Astrocyte (in vitro differentiated cells and primary cell): ENCODE measurements at regions not wholly inside any gene's neighbourhood (a gene's known extent, or its start where the extent isn't known, plus 50 kb on each side); places are given as distances from the start of the nearest gene placed in this dataset.

ENCODE experiments used
- DNase-seq: peaks from one replicate; pipeline ENCODE4 v3.0.0-alpha.2; 2010; ENCODE audit warnings: low read depth
- FAIRE-seq: peaks from 2 replicates; lab custom pipeline; 2011; peaks lifted over from hg19 to GRCh38; lab: Jason Lieb, UNC
- H2AFZ ChIP-seq: 2 replicates; pipeline ENCODE4 v1.6.0; 2012; ENCODE audit warnings: low read depth, low read length, inconsistent platforms
- H3K27ac ChIP-seq: 2 replicates; pipeline ENCODE4 v1.5.1; 2011; ENCODE audit warnings: low read depth, low read length, inconsistent platforms
- H3K27me3 ChIP-seq: 2 replicates; pipeline ENCODE4 v1.6.0; 2011; ENCODE audit warnings: low read length, inconsistent platforms; ENCODE audit not compliant: insufficient read depth
- H3K36me3 ChIP-seq: 2 replicates; pipeline ENCODE4 v1.5.1; 2011; ENCODE audit warnings: low read length, inconsistent platforms; ENCODE audit not compliant: insufficient read depth
- H3K4me1 ChIP-seq: 2 replicates; pipeline ENCODE4 v1.5.1; 2011; ENCODE audit warnings: low read length, inconsistent platforms; ENCODE audit not compliant: insufficient read depth
- H3K4me2 ChIP-seq: 2 replicates; pipeline ENCODE4 v1.6.0; 2012; ENCODE audit warnings: low read length, inconsistent platforms
- H3K4me3 ChIP-seq: 2 replicates; pipeline ENCODE4 v1.5.1; 2011; ENCODE audit warnings: low read depth, mild to moderate bottlenecking, low read length, inconsistent platforms; ENCODE audit not compliant: insufficient read depth
- H3K79me2 ChIP-seq: 2 replicates; pipeline ENCODE4 v1.6.0; 2012; ENCODE audit warnings: mild to moderate bottlenecking, low read length, inconsistent platforms; ENCODE audit not compliant: insufficient read depth
- H3K9ac ChIP-seq: 2 replicates; pipeline ENCODE4 v1.6.0; 2012; ENCODE audit warnings: mild to moderate bottlenecking, low read length, inconsistent platforms
- H3K9me3 ChIP-seq: 2 replicates; pipeline ENCODE4 v1.5.1; 2012; ENCODE audit warnings: low read depth, mild to moderate bottlenecking, low read length, inconsistent platforms; ENCODE audit not compliant: insufficient read depth
- H4K20me1 ChIP-seq: 2 replicates; pipeline ENCODE4 v1.6.0; 2012; ENCODE audit warnings: low read length, inconsistent platforms; ENCODE audit not compliant: insufficient read depth
- H3K27ac Mint-ChIP-seq: one replicate; pipeline ENCODE4 v1.8.0; 2021; ENCODE audit warnings: mild to moderate bottlenecking, mixed read lengths; ENCODE audit not compliant: unreplicated experiment
- H3K27me3 Mint-ChIP-seq: one replicate; pipeline ENCODE4 v1.8.0; 2021; ENCODE audit warnings: low read depth, mixed read lengths; ENCODE audit not compliant: unreplicated experiment
- H3K36me3 Mint-ChIP-seq: one replicate; pipeline ENCODE4 v1.8.0; 2021; ENCODE audit warnings: low read depth, mixed read lengths; ENCODE audit not compliant: unreplicated experiment
- H3K4me1 Mint-ChIP-seq: one replicate; pipeline ENCODE4 v1.8.0; 2021; ENCODE audit warnings: low read depth, mixed read lengths; ENCODE audit not compliant: unreplicated experiment
- H3K4me3 Mint-ChIP-seq: one replicate; pipeline ENCODE4 v1.8.0; 2021; ENCODE audit warnings: mild to moderate bottlenecking, moderate library complexity, mixed read lengths; ENCODE audit not compliant: unreplicated experiment
- H3K9me3 Mint-ChIP-seq: one replicate; pipeline ENCODE4 v1.8.0; 2021; ENCODE audit warnings: mild to moderate bottlenecking, mixed read lengths; ENCODE audit not compliant: unreplicated experiment
- CTCF ChIP-seq: IDR thresholded peaks from 2 replicates; pipeline ENCODE4 v1.5.1; 2011; ENCODE audit warnings: low read depth, mild to moderate bottlenecking, inconsistent platforms, low read length, moderate library complexity; ENCODE audit not compliant: insufficient read depth
- EZH2 ChIP-seq: IDR thresholded peaks from 2 replicates; pipeline ENCODE4 v1.6.1; 2012; ENCODE audit warnings: mild to moderate bottlenecking, low read length, inconsistent platforms; ENCODE audit not compliant: insufficient read depth

- Mint-ChIP-seq H3K27me3 (peaks cover 2% of the 10 kb centered on the region), H3K4me3 (no peak overlapping the region), H3K9me3 (peaks cover 10% of the 10 kb centered on the region), H3K36me3 (peaks cover 2% of the 10 kb centered on the region), H3K4me1 (peaks cover 7% of the 10 kb centered on the region), H3K27ac (no peak overlapping the region)
- Histone ChIP-seq H2AFZ (no peak overlapping the region), H3K4me2 (no peak overlapping the region), H3K79me2 (no peaks in the 10 kb centered on the region), H3K4me3 (no peak overlapping the region), H3K27ac (no peak overlapping the region), H3K36me3 (no peaks in the 10 kb centered on the region), H4K20me1 (no peaks in the 10 kb centered on the region), H3K9me3 (peaks cover 14% of the 10 kb centered on the region), H3K4me1 (no peaks in the 10 kb centered on the region), H3K9ac (no peak overlapping the region), H3K27me3 (peaks cover 4% of the 10 kb centered on the region)
- peak; percentile 49 for DNase-seq
- no peak for FAIRE-seq
- TF ChIP-seq CTCF (no peak), EZH2 (no peak)
Observed at GRCh38 chr20:48006036-48006833, 221.0 kb upstream of the SULF2 start.

- TF ChIP-seq CTCF (no peak), EZH2 (no peak)
- no peak for DNase-seq
- peaks cover 2% of the 10 kb centered on the region for H3K36me3 Mint-ChIP-seq
Observed at GRCh38 chr20:48003021-48003420, 217.7 kb upstream of the SULF2 start.

GRCh38 chr20:48002517-48002970, 217.3 kb upstream of the SULF2 start:
- no peak for DNase-seq
- H3K9ac ChIP-seq: no peak overlapping the region
- H3K36me3 Mint-ChIP-seq: peaks cover 2% of the 10 kb centered on the region
- H3K27ac ChIP-seq: no peak overlapping the region
- H3K27ac Mint-ChIP-seq: no peak overlapping the region
- H3K9me3 Mint-ChIP-seq: peaks cover 8% of the 10 kb centered on the region
- H3K4me2 ChIP-seq: no peak overlapping the region
- H2AFZ ChIP-seq: no peak overlapping the region
- H4K20me1 ChIP-seq: no peaks in the 10 kb centered on the region
- peaks cover 7% of the 10 kb centered on the region for H3K4me1 Mint-ChIP-seq
- no peaks in the 10 kb centered on the region for H3K36me3 ChIP-seq
- H3K4me3 Mint-ChIP-seq: no peak overlapping the region
- no peak overlapping the region for H3K4me3 ChIP-seq
- H3K4me1 ChIP-seq: no peaks in the 10 kb centered on the region
- H3K79me2 ChIP-seq: no peaks in the 10 kb centered on the region
- H3K27me3 ChIP-seq: peaks cover 4% of the 10 kb centered on the region
- FAIRE-seq: no peak
- peaks cover 2% of the 10 kb centered on the region for H3K27me3 Mint-ChIP-seq
- H3K9me3 ChIP-seq: peaks cover 4% of the 10 kb centered on the region
- TF ChIP-seq EZH2: no peak
- TF ChIP-seq CTCF: no peak

More at GRCh38 chr20:48003021-48003420, 217.7 kb upstream of the SULF2 start:
- Histone ChIP-seq H4K20me1 (no peaks in the 10 kb centered on the region), H3K27ac (no peak overlapping the region), H3K36me3 (no peaks in the 10 kb centered on the region), H3K9ac (no peak overlapping the region), H3K4me2 (no peak overlapping the region), H3K9me3 (peaks cover 4% of the 10 kb centered on the region), H2AFZ (no peak overlapping the region), H3K79me2 (no peaks in the 10 kb centered on the region), H3K27me3 (peaks cover 4% of the 10 kb centered on the region), H3K4me1 (no peaks in the 10 kb centered on the region), H3K4me3 (no peak overlapping the region)
- H3K9me3 Mint-ChIP-seq: peaks cover 10% of the 10 kb centered on the region
- peaks cover 7% of the 10 kb centered on the region for H3K4me1 Mint-ChIP-seq
- FAIRE-seq: no peak
- no peak overlapping the region for H3K27ac Mint-ChIP-seq
- peaks cover 2% of the 10 kb centered on the region for H3K27me3 Mint-ChIP-seq
- H3K4me3 Mint-ChIP-seq: no peak overlapping the region
